GM19239 (cell line): ENCODE measurements at regions not wholly inside any gene's neighbourhood (a gene's known extent, or its start where the extent isn't known, plus 50 kb on each side); places are given as distances from the start of the nearest gene placed in this dataset.

Experiments
- DNase-seq: peaks from one replicate; pipeline ENCODE4 v3.0.0; 2011; ENCODE audit warnings: low spot score; ENCODE audit not compliant: insufficient read length
- FAIRE-seq: peaks from 2 replicates; lab custom pipeline; 2011; peaks lifted over from hg19 to GRCh38; lab: Jason Lieb, UNC

DNA sequence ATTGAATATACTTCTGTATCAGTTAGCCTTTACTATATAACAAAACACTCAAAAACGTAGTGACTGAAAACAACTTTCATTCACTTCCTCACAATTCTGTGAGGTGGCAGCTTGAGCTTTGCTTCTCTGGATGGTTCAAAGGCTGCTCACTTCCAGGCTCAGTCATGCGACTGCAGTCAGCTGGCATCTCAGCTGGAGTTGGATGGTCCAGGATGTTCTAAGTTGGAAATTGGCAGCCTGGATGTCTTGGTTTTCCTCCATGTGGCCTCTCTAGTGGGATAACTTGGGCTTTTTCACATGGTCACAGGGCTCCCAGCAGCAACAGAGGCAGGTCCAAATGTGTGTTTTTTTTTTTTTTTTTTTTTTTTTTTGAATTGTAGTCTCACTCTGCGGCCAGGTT, 204.4 kb downstream of the LACC1 start:
- DNase-seq (no peak), FAIRE-seq (no peak)

- DNase-seq (no peak), FAIRE-seq (no peak)
These were observed 206.7 kb downstream of the LACC1 start for GRCh38 chr13:44086389-44086788.

GRCh38 chr13:44088411-44088810, 208.7 kb downstream of the LACC1 start:
- FAIRE-seq = no peak

DNA sequence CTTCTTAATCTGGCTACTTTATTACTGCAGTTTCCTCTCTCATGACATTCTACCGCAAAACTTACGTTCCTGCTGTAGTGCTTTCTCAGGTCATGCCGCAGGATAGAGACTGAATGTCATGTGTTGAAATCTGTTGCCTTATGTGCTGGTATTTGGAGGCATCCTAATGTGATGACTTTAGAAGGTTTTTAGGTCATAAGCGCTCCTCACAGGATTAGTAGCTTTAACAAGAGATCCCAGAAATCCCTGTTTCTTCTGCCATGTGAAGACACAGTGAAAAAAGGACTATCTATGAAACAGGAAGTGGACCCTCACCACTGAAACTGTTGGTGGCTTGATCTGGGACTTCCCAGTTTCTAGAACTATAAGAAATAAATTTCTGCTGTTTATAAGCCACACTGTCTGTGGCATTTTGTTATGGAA, 209.3 kb downstream of the LACC1 start:
- no peak for FAIRE-seq
- no peak for DNase-seq

More at GRCh38 chr13:44088411-44088810, 208.7 kb downstream of the LACC1 start:
- DNase-seq = no peak

- FAIRE-seq (no peak), DNase-seq (no peak)
These were observed 209.7 kb downstream of the LACC1 start for GRCh38 chr13:44089452-44089851.

DNA sequence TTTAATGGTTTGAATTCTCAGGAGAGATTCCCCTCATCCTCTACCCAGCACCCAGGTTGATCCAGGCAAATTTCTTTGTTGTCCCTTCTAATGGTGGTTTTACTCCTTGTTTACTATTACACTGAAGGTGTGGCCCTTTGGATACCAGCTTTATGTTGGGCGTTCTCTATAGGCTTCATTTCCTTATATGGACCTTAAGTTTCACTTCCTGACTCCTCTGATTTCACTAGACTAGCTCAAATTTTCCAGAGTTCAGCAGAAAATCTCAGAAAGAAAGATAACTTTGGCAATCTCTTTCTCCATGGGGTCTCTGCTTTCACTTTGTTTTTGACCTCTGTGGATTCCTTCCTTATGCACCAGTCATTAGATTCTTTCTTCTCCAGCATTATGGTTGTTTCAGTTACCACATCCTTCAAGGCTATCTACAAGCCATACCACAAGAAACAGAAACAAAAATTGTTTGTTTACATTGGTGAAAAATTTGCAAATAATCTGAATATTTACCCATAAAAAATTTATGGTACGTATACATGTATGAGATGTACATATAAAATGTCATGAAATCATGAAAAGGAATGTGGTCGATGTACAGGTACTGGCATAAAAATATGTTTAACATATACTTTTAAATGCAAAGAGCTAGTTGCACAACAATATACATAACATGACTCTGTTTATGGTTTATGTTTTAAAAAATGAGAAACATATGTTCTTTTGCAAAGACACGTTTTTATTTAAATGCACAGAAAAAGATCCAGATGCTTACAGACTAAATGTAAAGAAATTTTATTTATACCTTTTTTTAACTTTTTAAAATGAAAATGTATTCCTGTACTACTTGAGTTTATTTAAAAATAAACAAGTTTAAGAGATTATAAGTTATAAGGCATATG, 212.6 kb downstream of the LACC1 start:
- FAIRE-seq = no peak
- no peak for DNase-seq

- FAIRE-seq (no peak), DNase-seq (no peak)
These were observed 214.2 kb downstream of the LACC1 start for GRCh38 chr13:44093607-44094564.

DNA sequence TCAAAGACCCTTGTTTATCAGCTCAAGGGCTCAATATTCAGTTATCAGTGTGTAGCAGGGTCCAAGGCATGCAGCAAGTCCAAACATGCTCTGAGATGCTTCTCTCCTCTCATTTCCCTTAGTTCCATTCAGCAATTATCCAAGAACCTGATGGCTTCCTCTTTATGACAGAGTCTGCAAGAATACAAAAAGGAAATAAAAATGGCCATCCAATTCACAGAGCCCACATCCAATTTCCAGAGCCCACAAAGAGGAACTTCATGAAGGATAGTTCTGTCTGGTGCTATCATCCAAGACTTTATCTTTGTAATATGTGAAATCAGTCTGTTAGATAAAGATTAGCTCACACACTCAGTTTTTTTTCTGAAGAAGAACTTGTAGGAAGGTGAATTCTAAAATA, 217.2 kb downstream of the LACC1 start:
- DNase-seq = no peak

GRCh38 chr13:44098559-44098958, 218.9 kb downstream of the LACC1 start:
- FAIRE-seq (no peak), DNase-seq (no peak)

More for the DNA sequence above, 217.2 kb downstream of the LACC1 start:
- no peak for FAIRE-seq

DNA sequence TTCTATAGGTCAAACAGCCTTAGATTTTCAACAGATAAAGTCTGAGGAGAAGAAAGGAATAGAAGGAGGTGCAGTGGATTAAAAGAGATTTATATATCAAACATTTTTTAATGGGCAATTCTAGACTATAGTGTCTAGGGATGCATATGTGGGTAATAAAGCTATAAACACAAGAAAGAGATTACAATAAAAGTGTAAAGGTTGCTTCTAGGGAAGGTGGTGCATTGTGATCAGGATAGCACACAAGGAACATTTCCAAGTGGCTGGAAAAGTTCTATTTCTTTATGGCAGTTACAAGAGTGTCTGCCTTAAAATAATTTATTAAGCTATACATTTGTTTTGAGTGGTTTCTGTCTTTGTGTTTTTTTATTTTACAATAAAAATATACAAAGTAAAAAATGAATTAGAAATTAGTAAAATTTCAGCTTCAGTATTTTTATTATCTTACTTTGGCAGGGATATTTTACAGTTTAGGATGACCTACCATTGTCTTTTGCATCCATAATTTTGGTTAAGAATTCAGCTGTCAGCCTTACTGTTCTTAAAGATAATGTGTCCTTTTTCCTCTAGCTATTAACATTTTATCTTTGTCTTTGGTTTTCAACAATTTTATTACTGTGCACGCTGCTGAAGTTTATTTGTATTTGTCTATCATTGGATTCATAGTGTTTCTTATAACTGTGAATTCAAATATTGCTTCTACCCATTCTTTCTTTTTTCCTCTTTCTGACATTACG, 221.8 kb downstream of the LACC1 start:
- FAIRE-seq (no peak), DNase-seq (no peak)

DNA sequence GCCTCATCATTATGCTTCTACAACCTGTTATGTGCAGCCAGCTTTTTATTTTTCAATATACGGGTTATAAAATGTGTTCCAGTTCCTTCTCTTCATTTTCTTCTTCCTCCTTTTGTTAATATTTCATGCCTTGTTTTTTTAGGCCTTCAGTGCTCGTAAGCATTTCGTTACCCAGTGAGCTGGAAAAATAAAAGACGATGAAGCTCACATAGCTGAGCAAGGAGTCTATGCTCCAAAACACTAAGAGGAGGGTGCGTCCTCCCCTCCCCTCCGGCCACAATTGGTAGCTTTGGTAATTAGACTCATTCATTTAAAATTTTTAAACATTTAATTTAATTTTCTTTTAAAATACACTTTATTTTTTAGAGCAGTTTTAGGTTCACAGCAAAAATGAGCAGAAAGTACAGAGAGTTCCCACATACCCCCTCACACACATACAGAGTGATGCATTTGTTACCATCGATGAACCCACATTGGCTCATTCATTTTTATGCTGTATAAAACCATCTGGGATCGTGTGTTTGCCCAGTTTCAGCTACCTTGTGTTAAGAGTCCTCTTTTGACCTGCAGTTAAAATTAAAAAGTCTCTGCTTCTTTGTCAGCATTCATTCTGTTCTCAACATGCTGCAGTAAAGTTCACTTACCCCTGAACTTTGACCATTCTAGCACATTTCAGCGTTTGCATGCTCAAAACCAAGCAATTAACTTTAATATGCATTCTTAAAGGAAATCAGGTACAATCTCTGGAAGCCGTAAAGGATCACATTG, 223.9 kb downstream of the LACC1 start:
- no peak for FAIRE-seq
- no peak for DNase-seq

- DNase-seq (no peak), FAIRE-seq (no peak)
These were observed 224.4 kb downstream of the LACC1 start for GRCh38 chr13:44104197-44104490.

GRCh38 chr13:44104969-44105368, 225.3 kb downstream of the LACC1 start:
- FAIRE-seq (no peak), DNase-seq (no peak)

DNA sequence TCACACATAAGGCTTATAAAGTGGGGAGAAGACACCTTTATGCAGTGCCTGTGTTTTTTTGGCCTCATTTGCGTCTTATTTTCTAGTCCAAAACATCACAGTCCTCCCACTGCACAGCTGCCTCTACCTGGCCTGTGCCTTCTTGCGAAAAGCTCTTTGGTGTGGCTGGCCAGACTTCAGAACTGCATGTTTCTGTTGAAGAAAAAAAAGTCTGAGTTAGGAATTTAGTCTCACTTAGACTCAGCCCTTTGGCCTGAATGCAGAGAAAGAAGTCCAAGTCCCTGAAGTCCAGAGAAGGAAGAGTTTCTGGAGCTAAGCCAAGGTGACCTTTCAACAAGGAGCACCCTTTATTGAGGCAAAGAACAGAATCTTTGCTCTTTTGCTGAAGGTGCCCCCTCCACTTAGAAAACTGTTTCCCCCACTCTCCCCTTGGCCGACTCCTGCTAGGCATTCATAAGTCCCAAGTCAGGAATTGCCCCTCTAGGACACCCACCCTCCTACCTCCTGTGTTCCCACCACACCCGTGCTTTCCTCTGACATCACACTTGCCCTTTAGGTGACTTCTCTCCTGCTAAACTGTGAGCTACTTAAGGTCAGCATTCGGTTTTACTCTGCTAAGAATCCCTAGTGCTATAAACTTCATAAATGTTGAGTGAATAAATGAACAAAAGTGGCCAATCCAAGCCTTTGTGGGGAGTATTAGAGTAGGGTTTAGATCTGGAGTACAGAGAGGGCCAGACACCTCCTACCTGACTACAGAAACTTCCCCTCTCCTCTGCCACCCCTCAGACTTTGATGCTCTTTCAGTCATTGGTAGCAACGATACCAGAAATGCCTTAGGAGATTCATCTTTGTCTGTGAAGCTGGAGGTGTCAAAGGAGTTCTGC, 226.8 kb downstream of the LACC1 start:
- FAIRE-seq = no peak
- no peak for DNase-seq

DNA sequence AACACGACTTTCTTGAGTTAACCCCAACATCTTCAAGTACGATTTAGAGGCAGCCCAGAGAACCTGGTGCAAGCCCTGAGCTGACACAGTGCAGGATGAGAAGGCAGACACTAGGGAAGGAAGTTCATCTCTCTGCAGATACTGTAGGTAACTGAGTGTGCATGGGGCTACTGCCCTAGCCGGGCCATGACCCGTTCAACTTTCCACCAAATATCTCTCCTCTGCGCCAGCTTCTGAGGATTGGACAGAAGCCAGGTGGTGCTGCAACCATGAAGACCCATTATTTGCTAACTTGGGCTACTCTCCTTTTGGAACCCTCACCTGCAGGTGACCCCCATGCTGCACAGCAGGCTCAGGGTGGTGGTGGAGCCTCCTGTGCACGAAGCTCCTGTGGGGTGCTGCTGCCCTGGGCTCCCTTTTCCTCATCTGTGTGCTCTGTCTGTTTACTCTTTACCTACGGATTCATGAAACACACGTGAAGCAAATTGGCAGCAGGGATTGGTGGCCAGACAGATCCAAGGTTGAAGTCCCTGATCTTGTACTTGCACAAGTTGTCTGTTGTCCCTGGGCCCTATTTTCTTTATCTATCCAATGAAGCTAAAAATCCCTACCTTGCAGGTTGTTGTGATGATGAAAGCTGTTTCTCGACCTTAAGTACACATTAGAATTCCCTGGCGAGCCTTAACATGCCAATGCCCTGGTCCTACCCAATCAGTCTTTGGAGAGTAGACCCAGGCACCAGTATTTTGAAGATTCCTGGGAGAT, 227.8 kb downstream of the LACC1 start:
- DNase-seq = no peak
- FAIRE-seq = no peak

GRCh38 chr13:44108331-44108858, 228.7 kb downstream of the LACC1 start:
- FAIRE-seq (no peak), DNase-seq (no peak)

- no peak for FAIRE-seq
- no peak for DNase-seq
These were observed 230.5 kb downstream of the LACC1 start for GRCh38 chr13:44110091-44110621.

DNA sequence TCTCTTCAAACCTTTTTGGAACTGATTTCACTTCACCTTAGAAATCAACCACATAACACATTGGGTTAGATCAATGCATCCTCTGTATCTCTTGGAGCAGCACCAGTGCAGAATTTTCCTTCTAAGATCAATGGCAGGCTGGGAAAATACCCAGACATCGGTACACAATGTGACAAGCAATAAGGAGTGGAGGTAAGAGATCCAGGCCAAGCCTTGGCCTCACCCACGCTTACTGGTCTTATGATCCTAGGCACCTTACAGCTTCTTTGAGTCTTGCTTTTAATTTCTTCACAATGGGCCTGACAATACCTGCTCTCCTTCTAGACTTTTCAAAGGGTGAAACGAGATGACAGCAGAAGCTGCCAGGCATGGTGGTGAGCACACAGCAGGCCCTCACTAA, 232.0 kb downstream of the LACC1 start:
- FAIRE-seq (no peak), DNase-seq (no peak)
